HCT116 (cell line): ENCODE measurements at regions not wholly inside any gene's neighbourhood (a gene's known extent, or its start where the extent isn't known, plus 50 kb on each side); places are given as distances from the start of the nearest gene placed in this dataset.

Experiments used
- ATAC-seq: fragments of 200-7000 bp; cut with Tn5 transposase; 2 replicates; pipeline ENCODE4 v1.9.1; 2020; ENCODE audit warnings: mild to moderate bottlenecking, moderate library complexity
- BruUV-seq: library from RNA; stranded (reverse); fragments of 400-500 nt; replicated peaks from 2 replicates; lab custom pipeline; 2021; lab: Mats Ljungman, UMichigan
- CTCF ChIA-PET: fragments of 300-600 bp; sonication (Branson Sonifier 250); formaldehyde crosslinking; loops from one replicate; lab custom pipeline; 2021; ENCODE audit warnings: antibody characterized with exemption; lab: Charles Lee
- POLR2A ChIA-PET: fragments of 300-600, 350-600 bp; sonication (Branson Sonifier 250); formaldehyde crosslinking; loops from one replicate; lab custom pipeline; 2021; ENCODE audit warnings: antibody characterized with exemption; lab: Charles Lee
- RAD21 ChIA-PET, 2 experiments: fragments of 300-600 bp; sonication (Branson Sonifier 250); formaldehyde crosslinking; loops; one replicate each; lab custom pipeline; 2023; ENCODE audit warnings: low total read pairs in 2 of 2; ENCODE audit not compliant: uncharacterized antibody in 2 of 2, unreplicated experiment in 2 of 2, low non-redundant PET in 1 of 2; lab: Charles Lee
- DNase-seq: peaks from one replicate; pipeline ENCODE4 v3.0.0-alpha.2; 2010; ENCODE audit warnings: low read depth, low spot score
- H2AFZ ChIP-seq: fragments of 200-600 bp; shearing (Covaris generic), sonication (generic); 2 replicates; pipeline ENCODE4 v1.6.1; 2017; ENCODE audit warnings: low read depth, mixed run types, mixed read lengths, antibody characterized with exemption, low read length; ENCODE audit not compliant: poor library complexity, severe bottlenecking
- H3K27ac ChIP-seq: 2 replicates; pipeline ENCODE4 v1.5.1; 2012; ENCODE audit warnings: low read depth, low read length
- H3K27me3 ChIP-seq: fragments of 200-600 bp; sonication (generic); 2 replicates; pipeline ENCODE4 v1.6.1; 2016; ENCODE audit warnings: mixed run types, low read length, mixed read lengths; ENCODE audit not compliant: insufficient read depth
- H3K36me3 ChIP-seq, 2 experiments: fragments of 200-500 bp in 1 of 2; fragments of 200-600 bp in 1 of 2; sonication (Bioruptor generic) in 1 of 2; sonication (generic) in 1 of 2; 2 replicates each; pipeline versions ENCODE4 v1.5.1 to v1.6.1; 2014 to 2016; ENCODE audit warnings: low read length in 2 of 2, inconsistent platforms in 1 of 2, mixed read lengths in 1 of 2, mixed run types in 1 of 2; ENCODE audit not compliant: insufficient read depth in 2 of 2, control insufficient read depth in 1 of 2
- H3K4me1 ChIP-seq, 2 experiments: fragments of 200-600 bp in 1 of 2; sonication (generic) in 1 of 2; 2 replicates each; pipeline versions ENCODE4 v1.5.1 to v1.6.1; 2012 to 2017; ENCODE audit warnings: low read length in 2 of 2, inconsistent platforms in 1 of 2, mild to moderate bottlenecking in 1 of 2, mixed read lengths in 1 of 2, mixed run types in 1 of 2, moderate library complexity in 1 of 2; ENCODE audit not compliant: insufficient read depth in 2 of 2, control insufficient read depth in 1 of 2
- H3K4me2 ChIP-seq: fragments of 200-600 bp; sonication (generic); 2 replicates; pipeline ENCODE4 v1.6.1; 2017; ENCODE audit warnings: mixed run types, low read length, mixed read lengths
- H3K4me3 ChIP-seq, 2 experiments: fragments of 200-600 bp in 1 of 2; sonication (generic) in 1 of 2; replicated peaks in 1 of 2; 2 replicates each; pipeline ENCODE4 v1.5.1; 2011 to 2016; ENCODE audit warnings: low read length in 2 of 2, control low read depth in 1 of 2, low read depth in 1 of 2, mild to moderate bottlenecking in 1 of 2, mixed read lengths in 1 of 2, mixed run types in 1 of 2
- H3K79me2 ChIP-seq: fragments of 200-600 bp; sonication (generic); 2 replicates; pipeline ENCODE4 v1.6.1; 2017; ENCODE audit warnings: mild to moderate bottlenecking, mixed run types, low read length, moderate library complexity, mixed read lengths; ENCODE audit not compliant: insufficient read depth
- H3K9ac ChIP-seq: fragments of 200-600 bp; sonication (generic); 2 replicates; pipeline ENCODE4 v1.6.1; 2016; ENCODE audit warnings: low read length, mixed read lengths
- H3K9me2 ChIP-seq: fragments of 200-600 bp; sonication (generic), shearing (Covaris generic); 2 replicates; pipeline ENCODE4 v1.6.1; 2017; ENCODE audit warnings: mixed run types, mild to moderate bottlenecking, moderate library complexity; ENCODE audit not compliant: insufficient read depth
- H3K9me3 ChIP-seq, 2 experiments: fragments of 200-500 bp in 1 of 2; fragments of 200-600 bp in 1 of 2; sonication (Bioruptor generic) in 1 of 2; sonication (generic) in 1 of 2; 2 replicates each; pipeline ENCODE4 v1.6.1; 2014 to 2017; ENCODE audit warnings: low read length in 2 of 2, mixed read lengths in 2 of 2, inconsistent platforms in 1 of 2, low read depth in 1 of 2, mild to moderate bottlenecking in 1 of 2, mixed run types in 1 of 2, moderate library complexity in 1 of 2; ENCODE audit not compliant: control insufficient read depth in 1 of 2, insufficient read depth in 1 of 2
- H4K20me1 ChIP-seq: fragments of 200-600 bp; sonication (generic), shearing (Covaris generic); 2 replicates; pipeline ENCODE4 v1.6.1; 2017; ENCODE audit warnings: mixed run types, mild to moderate bottlenecking, moderate library complexity; ENCODE audit not compliant: insufficient read depth
- ELF1 ChIP-seq: IDR thresholded peaks from 2 replicates; pipeline ENCODE4 v1.6.1; 2012; ENCODE audit warnings: low read depth, borderline replicate concordance
- FOSL1 ChIP-seq: IDR thresholded peaks from 2 replicates; pipeline ENCODE4 v1.6.1; 2012; ENCODE audit warnings: low read depth
- JUND ChIP-seq: IDR thresholded peaks from 2 replicates; pipeline ENCODE4 v1.6.1; 2012
- SIN3A ChIP-seq: IDR thresholded peaks from 2 replicates; pipeline ENCODE4 v1.6.1; 2012; ENCODE audit warnings: low read depth
- YY1 ChIP-seq: IDR thresholded peaks from 2 replicates; pipeline ENCODE4 v1.6.1; 2011; ENCODE audit warnings: low read length, low read depth, moderate library complexity, mild to moderate bottlenecking; ENCODE audit not compliant: insufficient replicate concordance; ENCODE audit errors: extremely low read depth
- intact Hi-C: fragments of 100-400 bp; cut with micrococcal nuclease; formaldehyde crosslinking; loops from 2 replicates; pipeline ENCODE4 v1.10.0; 2022
- TF ChIP-seq, protein P1 (sequence below), 3 experiments: fragments of 200-600 bp in 1 of 3; sonication (generic) in 1 of 3; IDR thresholded peaks in 2 of 3; conservative IDR thresholded peaks in 1 of 3; 2 replicates each; pipeline ENCODE4 v1.5.1; 2012 to 2017; ENCODE audit warnings: low read depth in 2 of 3, low read length in 2 of 3, antibody characterized with exemption in 1 of 3, borderline replicate concordance in 1 of 3, control low read depth in 1 of 3, mild to moderate bottlenecking in 1 of 3, mixed read lengths in 1 of 3, mixed run types in 1 of 3, moderate library complexity in 1 of 3; ENCODE audit not compliant: insufficient read depth in 1 of 3
- TF ChIP-seq, protein P2 (sequence below): IDR thresholded peaks from 2 replicates; pipeline ENCODE4 v1.6.1; 2012
- TF ChIP-seq, protein P3 (sequence below): IDR thresholded peaks from 2 replicates; pipeline ENCODE4 v1.6.1; 2012; ENCODE audit warnings: low read depth

DNA sequence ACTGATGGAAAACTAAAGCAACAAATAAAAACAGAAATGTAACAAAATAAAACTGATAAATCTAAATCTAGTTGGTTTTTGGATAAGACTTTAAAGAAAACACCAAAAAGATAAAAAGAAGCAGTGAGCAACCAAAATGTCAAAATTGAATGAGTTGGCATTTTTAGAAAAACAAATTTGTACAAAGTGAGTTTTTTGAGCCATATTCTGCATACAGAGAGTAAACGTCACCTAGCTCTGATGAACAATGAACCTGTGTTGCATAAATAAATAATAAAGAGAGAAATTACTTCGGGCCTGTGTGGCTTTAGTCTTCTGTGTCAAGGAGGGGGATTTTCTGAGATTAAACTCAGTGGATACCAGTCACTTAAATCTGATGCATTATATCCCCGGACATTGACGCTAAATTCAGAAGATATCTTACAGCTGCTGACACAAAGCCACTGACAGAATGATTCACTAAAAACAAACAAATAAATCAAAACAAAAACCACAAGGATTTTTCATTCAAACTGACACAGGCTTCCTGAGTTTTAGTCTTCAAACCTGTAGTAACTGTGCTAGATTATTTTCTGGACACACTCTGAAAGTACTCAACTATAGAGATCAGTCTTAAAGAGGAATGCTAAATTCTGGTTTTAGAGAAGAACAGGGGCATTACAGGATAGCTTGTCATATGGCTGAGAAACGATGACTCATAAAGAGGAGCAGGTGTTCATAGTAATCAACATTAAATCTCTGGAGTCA is 403.5 kb upstream of the ST8SIA4 start:
- DNase-seq: peak; percentile 6

More for the DNA sequence above, 403.5 kb upstream of the ST8SIA4 start:
- no peak overlapping the region for H3K27ac ChIP-seq
- peak overlapping the region; percentile 60 for H2AFZ ChIP-seq
- no peak for ATAC-seq
- RAD21 ChIA-PET: no interaction called here
- CTCF ChIA-PET: no interaction called here
- intact Hi-C loops: no loop called here
- no peaks in the 10 kb centered on the region; a peak in 1 of 4 replicates for H3K4me1 ChIP-seq
- no TSS peak for BruUV-seq
- H3K9me2 ChIP-seq: no peaks in the 10 kb centered on the region
- no peaks in the 10 kb centered on the region for H4K20me1 ChIP-seq
- H3K9ac ChIP-seq: no peak overlapping the region
- no peaks in the 10 kb centered on the region for H3K79me2 ChIP-seq
- no peaks in the 10 kb centered on the region for H3K36me3 ChIP-seq
- no peak overlapping the region for H3K4me3 ChIP-seq
- peak; percentile 18; the same call in 1 of the 2 replicates for TF ChIP-seq FOSL1
- TF ChIP-seq, protein P1, sequence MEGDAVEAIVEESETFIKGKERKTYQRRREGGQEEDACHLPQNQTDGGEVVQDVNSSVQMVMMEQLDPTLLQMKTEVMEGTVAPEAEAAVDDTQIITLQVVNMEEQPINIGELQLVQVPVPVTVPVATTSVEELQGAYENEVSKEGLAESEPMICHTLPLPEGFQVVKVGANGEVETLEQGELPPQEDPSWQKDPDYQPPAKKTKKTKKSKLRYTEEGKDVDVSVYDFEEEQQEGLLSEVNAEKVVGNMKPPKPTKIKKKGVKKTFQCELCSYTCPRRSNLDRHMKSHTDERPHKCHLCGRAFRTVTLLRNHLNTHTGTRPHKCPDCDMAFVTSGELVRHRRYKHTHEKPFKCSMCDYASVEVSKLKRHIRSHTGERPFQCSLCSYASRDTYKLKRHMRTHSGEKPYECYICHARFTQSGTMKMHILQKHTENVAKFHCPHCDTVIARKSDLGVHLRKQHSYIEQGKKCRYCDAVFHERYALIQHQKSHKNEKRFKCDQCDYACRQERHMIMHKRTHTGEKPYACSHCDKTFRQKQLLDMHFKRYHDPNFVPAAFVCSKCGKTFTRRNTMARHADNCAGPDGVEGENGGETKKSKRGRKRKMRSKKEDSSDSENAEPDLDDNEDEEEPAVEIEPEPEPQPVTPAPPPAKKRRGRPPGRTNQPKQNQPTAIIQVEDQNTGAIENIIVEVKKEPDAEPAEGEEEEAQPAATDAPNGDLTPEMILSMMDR (IDR thresholded peaks at IDR 0.05 in 2 of 3, conservative IDR thresholded peaks at IDR 0.05 in 1 of 3; ENCODE audit: borderline replicate concordance in 1 of 3, insufficient read depth in 1 of 3, low read depth in 2 of 3, low read length in 2 of 3): no peak
- TF ChIP-seq YY1: no peak
- TF ChIP-seq, protein P2, sequence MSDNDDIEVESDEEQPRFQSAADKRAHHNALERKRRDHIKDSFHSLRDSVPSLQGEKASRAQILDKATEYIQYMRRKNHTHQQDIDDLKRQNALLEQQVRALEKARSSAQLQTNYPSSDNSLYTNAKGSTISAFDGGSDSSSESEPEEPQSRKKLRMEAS: no peak
- no peak for TF ChIP-seq ELF1
- no peak for TF ChIP-seq SIN3A
- TF ChIP-seq, protein P3, sequence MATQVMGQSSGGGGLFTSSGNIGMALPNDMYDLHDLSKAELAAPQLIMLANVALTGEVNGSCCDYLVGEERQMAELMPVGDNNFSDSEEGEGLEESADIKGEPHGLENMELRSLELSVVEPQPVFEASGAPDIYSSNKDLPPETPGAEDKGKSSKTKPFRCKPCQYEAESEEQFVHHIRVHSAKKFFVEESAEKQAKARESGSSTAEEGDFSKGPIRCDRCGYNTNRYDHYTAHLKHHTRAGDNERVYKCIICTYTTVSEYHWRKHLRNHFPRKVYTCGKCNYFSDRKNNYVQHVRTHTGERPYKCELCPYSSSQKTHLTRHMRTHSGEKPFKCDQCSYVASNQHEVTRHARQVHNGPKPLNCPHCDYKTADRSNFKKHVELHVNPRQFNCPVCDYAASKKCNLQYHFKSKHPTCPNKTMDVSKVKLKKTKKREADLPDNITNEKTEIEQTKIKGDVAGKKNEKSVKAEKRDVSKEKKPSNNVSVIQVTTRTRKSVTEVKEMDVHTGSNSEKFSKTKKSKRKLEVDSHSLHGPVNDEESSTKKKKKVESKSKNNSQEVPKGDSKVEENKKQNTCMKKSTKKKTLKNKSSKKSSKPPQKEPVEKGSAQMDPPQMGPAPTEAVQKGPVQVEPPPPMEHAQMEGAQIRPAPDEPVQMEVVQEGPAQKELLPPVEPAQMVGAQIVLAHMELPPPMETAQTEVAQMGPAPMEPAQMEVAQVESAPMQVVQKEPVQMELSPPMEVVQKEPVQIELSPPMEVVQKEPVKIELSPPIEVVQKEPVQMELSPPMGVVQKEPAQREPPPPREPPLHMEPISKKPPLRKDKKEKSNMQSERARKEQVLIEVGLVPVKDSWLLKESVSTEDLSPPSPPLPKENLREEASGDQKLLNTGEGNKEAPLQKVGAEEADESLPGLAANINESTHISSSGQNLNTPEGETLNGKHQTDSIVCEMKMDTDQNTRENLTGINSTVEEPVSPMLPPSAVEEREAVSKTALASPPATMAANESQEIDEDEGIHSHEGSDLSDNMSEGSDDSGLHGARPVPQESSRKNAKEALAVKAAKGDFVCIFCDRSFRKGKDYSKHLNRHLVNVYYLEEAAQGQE: no peak
- no peak for TF ChIP-seq JUND
- no peak overlapping the region for H3K4me2 ChIP-seq
- H3K9me3 ChIP-seq: no peaks in the 10 kb centered on the region
- POLR2A ChIA-PET: no interaction called here
- H3K27me3 ChIP-seq: no peaks in the 10 kb centered on the region
